Testis (tissue), 2 donors: ENCODE measurements at regions not wholly inside any gene's neighbourhood (a gene's known extent, or its start where the extent isn't known, plus 50 kb on each side); places are given as distances from the start of the nearest gene placed in this dataset.

Source experiments
- POLR2A ChIP-seq: fragments of 450-650 bp; IDR thresholded peaks from one replicate; pipeline ENCODE4 v1.6.1; 2017; ENCODE audit warnings: antibody characterized with exemption, mild to moderate bottlenecking, moderate library complexity
- TF ChIP-seq, protein P1 (sequence below), 3 experiments: fragments of 450-650 bp in 2 of 3; fragments of 200-600 bp in 1 of 3; sonication (generic) in 1 of 3; IDR thresholded peaks; one replicate each; pipeline ENCODE4 v1.5.1; 2016 to 2019; ENCODE audit warnings: antibody characterized with exemption in 3 of 3, mild to moderate bottlenecking in 2 of 3, moderate library complexity in 1 of 3

DNA sequence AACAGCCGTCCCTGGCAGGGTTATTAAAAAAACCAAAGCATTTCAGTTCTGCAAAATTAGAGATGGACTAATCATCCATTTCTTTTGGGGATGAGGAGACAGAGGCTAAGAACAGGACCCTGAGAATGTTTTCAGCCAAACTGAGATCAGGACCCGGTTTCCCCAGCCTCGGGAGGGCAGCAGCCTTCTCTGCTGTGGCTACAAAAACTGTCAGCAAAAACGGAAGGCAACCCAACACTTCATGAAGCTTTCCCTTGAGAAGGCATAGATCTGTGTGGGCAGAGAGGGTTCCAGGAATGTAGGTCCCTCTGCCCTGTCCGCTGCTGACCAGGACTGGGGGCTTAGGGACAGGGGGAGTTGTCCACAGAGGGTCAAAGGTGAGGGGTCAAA, 313.5 kb downstream of the TCERG1L start:
- TF ChIP-seq POLR2A: no peak
- TF ChIP-seq, protein P1, sequence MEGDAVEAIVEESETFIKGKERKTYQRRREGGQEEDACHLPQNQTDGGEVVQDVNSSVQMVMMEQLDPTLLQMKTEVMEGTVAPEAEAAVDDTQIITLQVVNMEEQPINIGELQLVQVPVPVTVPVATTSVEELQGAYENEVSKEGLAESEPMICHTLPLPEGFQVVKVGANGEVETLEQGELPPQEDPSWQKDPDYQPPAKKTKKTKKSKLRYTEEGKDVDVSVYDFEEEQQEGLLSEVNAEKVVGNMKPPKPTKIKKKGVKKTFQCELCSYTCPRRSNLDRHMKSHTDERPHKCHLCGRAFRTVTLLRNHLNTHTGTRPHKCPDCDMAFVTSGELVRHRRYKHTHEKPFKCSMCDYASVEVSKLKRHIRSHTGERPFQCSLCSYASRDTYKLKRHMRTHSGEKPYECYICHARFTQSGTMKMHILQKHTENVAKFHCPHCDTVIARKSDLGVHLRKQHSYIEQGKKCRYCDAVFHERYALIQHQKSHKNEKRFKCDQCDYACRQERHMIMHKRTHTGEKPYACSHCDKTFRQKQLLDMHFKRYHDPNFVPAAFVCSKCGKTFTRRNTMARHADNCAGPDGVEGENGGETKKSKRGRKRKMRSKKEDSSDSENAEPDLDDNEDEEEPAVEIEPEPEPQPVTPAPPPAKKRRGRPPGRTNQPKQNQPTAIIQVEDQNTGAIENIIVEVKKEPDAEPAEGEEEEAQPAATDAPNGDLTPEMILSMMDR (IDR thresholded peaks at IDR 0.05): no peak
